IPS DF 6.9 (cell line): ENCODE measurements at regions not wholly inside any gene's neighbourhood (a gene's known extent, or its start where the extent isn't known, plus 50 kb on each side); places are given as distances from the start of the nearest gene placed in this dataset.
"Not testable (repeated sequence)": the region's sequence is repeated elsewhere in the genome, so short reads cannot be mapped to it uniquely, and the experiment has no call there.

Source experiments
- DNase-seq: peaks from one replicate; pipeline ENCODE4 v3.0.0-alpha.2; 2013; ENCODE audit warnings: low read depth, low spot score
- H3K27ac ChIP-seq: one replicate; pipeline ENCODE4 v1.5.1; 2013; ENCODE audit warnings: low read length, control low read depth
- H3K27me3 ChIP-seq: 2 replicates; pipeline ENCODE4 v1.6.1; 2013; ENCODE audit warnings: mild to moderate bottlenecking, low read length; ENCODE audit not compliant: control insufficient read depth, insufficient read depth
- H3K36me3 ChIP-seq: 2 replicates; pipeline ENCODE4 v1.6.1; 2013; ENCODE audit warnings: low read length; ENCODE audit not compliant: control insufficient read depth, insufficient read depth
- H3K4me1 ChIP-seq: 2 replicates; pipeline ENCODE4 v1.6.1; 2013; ENCODE audit warnings: low read length; ENCODE audit not compliant: control insufficient read depth, insufficient read depth
- H3K4me3 ChIP-seq: 2 replicates; pipeline ENCODE4 v1.5.1; 2013; ENCODE audit warnings: mild to moderate bottlenecking, low read length
- H3K9me3 ChIP-seq: 2 replicates; pipeline ENCODE4 v1.6.1; 2013; ENCODE audit warnings: low read length, inconsistent platforms; ENCODE audit not compliant: control insufficient read depth, insufficient read depth
- WGBS: extraction: QIAGEN DNeasy Blood & Tissue Kit; methylation state at CpG from one replicate; pipeline ENCODE4 v1.1.7; 2013; ENCODE audit warnings: mixed read lengths, missing lambda C conversion rate; ENCODE audit not compliant: insufficient read length, insufficient coverage; 5-methylcytosine and 5-hydroxymethylcytosine counted together

DNA sequence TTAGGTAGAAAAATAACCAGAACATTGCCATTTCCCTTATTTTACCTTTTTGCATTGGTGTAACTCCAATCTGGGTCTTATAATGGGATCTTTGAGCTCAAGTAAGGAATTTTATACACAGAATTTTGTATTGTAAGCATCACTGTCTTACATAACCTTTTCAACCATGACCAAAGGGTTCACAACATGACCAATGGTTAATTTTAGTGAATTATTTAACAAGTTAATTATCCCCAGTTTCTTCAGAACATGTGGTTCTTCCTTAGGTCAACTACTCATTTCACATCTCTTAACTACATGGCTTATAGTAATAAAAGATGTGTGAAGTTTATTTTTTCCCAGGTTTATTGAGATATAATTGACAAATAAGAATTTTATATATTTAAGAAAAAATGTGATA is 74.2 kb upstream of the RHOBTB1 start:
- H3K36me3 ChIP-seq = no peaks in the 10 kb centered on the region

DNA sequence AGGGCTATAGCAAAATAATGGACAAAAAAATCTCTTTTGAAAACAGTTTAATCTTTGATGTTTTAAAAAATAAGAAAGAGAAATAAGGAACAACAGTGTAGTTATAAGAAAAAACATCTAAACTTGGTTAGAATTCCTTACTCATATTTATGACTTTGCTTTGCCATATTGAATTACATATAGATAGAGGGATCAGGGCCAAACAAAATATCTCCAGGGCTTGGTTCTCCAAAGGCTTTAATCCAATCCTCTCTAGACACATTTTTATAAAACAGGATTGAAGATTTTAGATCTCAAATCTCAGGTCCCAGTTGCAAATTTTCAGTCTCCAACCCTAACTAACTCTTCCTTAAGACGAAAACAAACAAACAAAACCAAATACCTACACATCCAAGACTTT is 72.6 kb upstream of the RHOBTB1 start:
- DNase-seq = no peak
- Histone ChIP-seq H3K4me1 (no peaks in the 10 kb centered on the region), H3K4me3 (no peak overlapping the region), H3K9me3 (no peaks in the 10 kb centered on the region), H3K36me3 (no peaks in the 10 kb centered on the region), H3K27ac (no peak overlapping the region), H3K27me3 (no peaks in the 10 kb centered on the region)
- WGBS = 100% methylated on average over 1 of the region's 1 CpG

More for the DNA sequence above, 74.2 kb upstream of the RHOBTB1 start:
- Histone ChIP-seq H3K27ac (no peak overlapping the region), H3K4me1 (no peaks in the 10 kb centered on the region), H3K27me3 (no peaks in the 10 kb centered on the region), H3K9me3 (no peaks in the 10 kb centered on the region), H3K4me3 (no peak overlapping the region)
- DNase-seq = no peak

DNA sequence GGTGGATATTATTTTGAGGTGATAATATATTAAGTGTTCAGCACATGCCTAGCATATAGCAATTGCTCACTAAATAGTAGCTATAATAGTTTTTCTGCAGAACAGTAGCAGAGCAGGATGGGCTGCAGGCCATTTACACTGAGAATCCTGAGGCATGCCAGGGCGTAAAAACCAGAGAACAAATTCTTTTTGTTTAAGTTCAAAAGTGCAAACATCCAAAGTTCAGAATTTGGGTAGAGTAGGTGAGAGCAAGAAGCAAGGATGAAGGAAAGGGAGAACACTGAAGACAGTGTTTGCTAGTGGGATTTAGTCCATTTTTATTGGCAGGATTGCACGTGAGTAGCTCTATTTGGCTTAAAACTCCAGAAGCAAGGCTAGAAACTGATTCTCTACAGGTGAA is 72.0 kb upstream of the RHOBTB1 start:
- no peak overlapping the region for H3K4me3 ChIP-seq
- H3K27ac ChIP-seq = no peak overlapping the region
- H3K36me3 ChIP-seq = no peaks in the 10 kb centered on the region
- H3K4me1 ChIP-seq = no peaks in the 10 kb centered on the region
- no CpG with 5 or more reads among the region's 2 CpGs for WGBS
- no peaks in the 10 kb centered on the region for H3K9me3 ChIP-seq
- H3K27me3 ChIP-seq = no peaks in the 10 kb centered on the region
- no peak for DNase-seq

DNA sequence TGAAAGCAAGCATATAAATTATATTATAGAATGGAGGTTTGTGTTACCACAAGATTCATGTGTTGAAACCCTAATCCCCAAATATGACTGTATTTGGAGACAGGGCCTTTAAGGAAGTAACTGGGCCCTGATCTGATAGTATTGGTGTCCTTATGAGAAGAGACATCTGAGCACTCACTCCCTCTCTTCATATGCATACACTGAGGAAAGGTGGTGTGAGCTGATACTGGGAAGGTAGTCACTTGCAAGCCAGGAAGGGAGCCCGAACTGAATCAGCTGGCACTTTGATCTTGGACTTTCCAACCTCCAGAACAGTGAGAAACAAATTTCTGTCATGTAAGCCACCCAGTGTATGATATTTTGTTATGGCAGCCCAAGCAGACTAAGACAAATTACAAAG is 66.9 kb upstream of the RHOBTB1 start:
- Histone ChIP-seq H3K9me3 (no peaks in the 10 kb centered on the region), H3K4me1 (no peaks in the 10 kb centered on the region), H3K36me3 (no peaks in the 10 kb centered on the region), H3K4me3 (no peak overlapping the region), H3K27ac (no peak overlapping the region), H3K27me3 (no peaks in the 10 kb centered on the region)
- no peak for DNase-seq
- WGBS = no CpG with 5 or more reads among the region's 1 CpG

DNA sequence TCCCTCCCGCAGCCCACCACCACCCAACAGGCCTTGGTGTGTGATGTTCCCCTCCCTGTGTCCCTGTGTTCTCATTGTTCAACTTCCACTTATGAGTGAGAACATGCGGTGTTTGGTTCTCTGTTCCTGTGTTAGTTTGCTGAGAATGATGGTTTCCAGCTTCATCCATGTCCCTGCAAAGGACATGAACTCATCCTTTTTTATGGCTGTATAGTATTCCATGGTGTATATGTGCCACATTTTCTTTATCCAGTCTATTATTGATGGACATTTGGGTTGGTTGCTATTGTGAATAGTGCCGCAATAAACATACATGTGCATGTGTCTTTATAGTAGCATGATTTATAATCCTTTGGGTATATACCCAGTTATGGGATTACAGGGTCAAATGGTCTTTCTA is 59.1 kb upstream of the RHOBTB1 start:
- H3K36me3 ChIP-seq, H3K4me1 ChIP-seq, H3K27ac ChIP-seq, DNase-seq, H3K9me3 ChIP-seq, H3K4me3 ChIP-seq, H3K27me3 ChIP-seq: not testable (repeated sequence)
- whole genome bisulfite sequencing = no CpG with 5 or more reads among the region's 3 CpGs

GRCh38 chr10:61001731-61002122 is 57.7 kb upstream of the RHOBTB1 start:
- DNase-seq = no peak
- Histone ChIP-seq H3K9me3 (no peaks in the 10 kb centered on the region), H3K36me3 (no peaks in the 10 kb centered on the region), H3K27ac (no peak overlapping the region), H3K27me3 (no peaks in the 10 kb centered on the region), H3K4me3 (peak overlapping the region; percentile 71; the same call in 1 of the 2 replicates), H3K4me1 (no peaks in the 10 kb centered on the region)
- WGBS = no CpG with 5 or more reads among the region's 18 CpGs

DNA sequence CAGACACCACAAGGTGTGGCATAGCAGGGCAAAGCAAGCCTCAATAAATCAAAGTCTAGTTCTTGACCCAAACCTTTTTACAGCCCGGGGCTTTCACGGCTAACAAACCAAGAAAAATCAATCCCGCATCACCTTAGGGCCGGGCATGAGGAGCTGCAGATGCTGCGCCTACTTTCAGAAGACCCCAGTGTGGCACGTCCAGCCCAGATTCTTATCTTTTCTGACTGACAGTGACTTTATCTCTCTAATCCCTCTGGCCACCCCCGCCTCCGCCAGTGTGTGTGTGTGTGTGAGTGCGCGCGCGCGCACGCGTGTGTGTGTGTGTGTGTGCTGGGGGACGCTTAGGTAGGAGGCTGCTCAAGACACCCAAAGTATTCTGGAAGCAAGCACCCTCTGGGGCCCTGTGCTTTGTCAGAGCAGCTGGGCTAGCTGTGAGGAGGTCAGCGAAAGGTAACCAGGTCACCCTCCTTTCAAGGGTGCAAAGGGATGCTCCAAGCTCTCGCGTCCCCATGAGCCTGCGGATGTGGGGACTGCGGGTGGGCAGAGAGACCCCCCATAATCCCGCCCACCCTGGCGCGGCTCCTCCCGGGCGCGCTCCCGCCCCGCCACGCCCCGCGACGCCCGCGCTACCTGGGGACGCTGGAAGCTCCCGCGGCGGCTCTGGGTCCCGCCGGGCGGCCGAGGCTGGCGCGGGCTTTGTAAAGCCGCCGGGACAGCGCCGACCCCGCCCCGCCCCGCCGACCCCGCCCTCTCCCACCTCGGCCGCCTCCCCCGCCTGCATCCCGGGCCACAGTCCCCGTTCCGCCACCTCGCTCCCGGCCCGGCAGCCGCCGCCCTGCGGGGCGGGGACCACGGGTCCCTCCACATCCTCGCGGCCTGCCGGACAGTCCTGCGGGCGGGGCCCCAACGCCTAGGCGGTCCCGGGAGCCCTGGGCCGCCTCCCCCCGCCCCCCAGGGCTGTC is 57.1 kb upstream of the RHOBTB1 start:
- H3K4me3 ChIP-seq = peak overlapping the region; percentile 71; the same call in 1 of the 2 replicates
- no peaks in the 10 kb centered on the region for H3K27me3 ChIP-seq
- no peak overlapping the region for H3K27ac ChIP-seq
- WGBS = no CpG with 5 or more reads among the region's 78 CpGs
- no peaks in the 10 kb centered on the region for H3K4me1 ChIP-seq
- DNase-seq = no peak
- no peaks in the 10 kb centered on the region for H3K9me3 ChIP-seq
- no peaks in the 10 kb centered on the region for H3K36me3 ChIP-seq

GRCh38 chr10:60998932-60999331 is 54.9 kb upstream of the RHOBTB1 start:
- no peak overlapping the region for H3K27ac ChIP-seq
- no peaks in the 10 kb centered on the region for H3K27me3 ChIP-seq
- no CpG with 5 or more reads among the region's 4 CpGs for WGBS

GRCh38 chr10:60994128-60994527 is 50.1 kb upstream of the RHOBTB1 start:
- Histone ChIP-seq H3K36me3 (no peaks in the 10 kb centered on the region), H3K27ac (no peak overlapping the region), H3K27me3 (no peaks in the 10 kb centered on the region), H3K9me3 (no peaks in the 10 kb centered on the region), H3K4me1 (no peaks in the 10 kb centered on the region), H3K4me3 (no peak overlapping the region)
- no CpG with 5 or more reads among the region's 2 CpGs for WGBS
- DNase-seq = no peak

More at GRCh38 chr10:60998932-60999331, 54.9 kb upstream of the RHOBTB1 start:
- Histone ChIP-seq H3K4me1 (no peaks in the 10 kb centered on the region), H3K4me3 (no peak overlapping the region), H3K36me3 (no peaks in the 10 kb centered on the region), H3K9me3 (no peaks in the 10 kb centered on the region)
- DNase-seq = no peak
